Endothelial cell of umbilical vein (primary cell): ENCODE measurements at regions not wholly inside any gene's neighbourhood (a gene's known extent, or its start where the extent isn't known, plus 50 kb on each side); places are given as distances from the start of the nearest gene placed in this dataset.

Experiments
- BruUV-seq: library from RNA; stranded (reverse); fragments of 400-500 nt; replicated peaks from 2 replicates; lab custom pipeline; 2021; lab: Mats Ljungman, UMichigan
- CTCF ChIA-PET: fragments of 300-600, 350-600 bp; sonication (Branson Sonifier 250); formaldehyde crosslinking; loops from one replicate; lab custom pipeline; 2021; ENCODE audit warnings: antibody characterized with exemption, inconsistent platforms; lab: Charles Lee
- POLR2A ChIA-PET: fragments of 300-600, 350-600 bp; sonication (Branson Sonifier 250); formaldehyde crosslinking; loops from one replicate; lab custom pipeline; 2021; ENCODE audit warnings: antibody characterized with exemption, inconsistent platforms; lab: Charles Lee
- DNase-seq: peaks from one replicate; pipeline ENCODE4 v3.0.0-alpha.2; 2011; ENCODE audit warnings: low read depth, low spot score
- FAIRE-seq: peaks from 2 replicates; lab custom pipeline; 2011; peaks lifted over from hg19 to GRCh38; lab: Jason Lieb, UNC
- H2AFZ ChIP-seq: 2 replicates; pipeline ENCODE4 v1.6.0; 2012; ENCODE audit warnings: low read depth, low read length, control low read depth, inconsistent platforms
- H3K27ac ChIP-seq: 2 replicates; pipeline ENCODE4 v1.5.1; 2011; ENCODE audit warnings: low read depth, mild to moderate bottlenecking, control low read depth, low read length, moderate library complexity; ENCODE audit not compliant: insufficient read depth
- H3K27me3 ChIP-seq, 2 experiments: 2 replicates each; pipeline versions ENCODE4 v1.6.0 to v1.6.1; 2011; ENCODE audit warnings: low read length in 2 of 2, mixed read lengths in 1 of 2; ENCODE audit not compliant: control insufficient read depth in 2 of 2, insufficient read depth in 2 of 2
- H3K36me3 ChIP-seq, 2 experiments: 2 replicates in 1 of 2; 3 replicates in 1 of 2; pipeline ENCODE4 v1.5.1; 2011; ENCODE audit warnings: low read length in 2 of 2, mild to moderate bottlenecking in 1 of 2, moderate library complexity in 1 of 2; ENCODE audit not compliant: control insufficient read depth in 2 of 2, insufficient read depth in 2 of 2; ENCODE audit errors: extremely low read depth in 1 of 2
- H3K4me1 ChIP-seq: 3 replicates; pipeline ENCODE4 v1.5.1; 2011; ENCODE audit warnings: mild to moderate bottlenecking, low read length; ENCODE audit not compliant: control insufficient read depth, insufficient read depth; ENCODE audit errors: extremely low read depth
- H3K4me2 ChIP-seq: 2 replicates; pipeline ENCODE4 v1.6.1; 2011; ENCODE audit warnings: low read length, control low read depth, mixed read lengths; ENCODE audit not compliant: insufficient read depth
- H3K4me3 ChIP-seq, 3 experiments: fragments of 200-600 bp in 1 of 3; sonication (generic), shearing (Covaris generic) in 1 of 3; replicated peaks in 1 of 3; 2 replicates each; pipeline ENCODE4 v1.5.1; 2011 to 2016; ENCODE audit warnings: control low read depth in 3 of 3, low read length in 3 of 3, mild to moderate bottlenecking in 2 of 3, inconsistent platforms in 1 of 3, low read depth in 1 of 3, moderate library complexity in 1 of 3; ENCODE audit not compliant: insufficient read depth in 1 of 3
- H3K79me2 ChIP-seq: 2 replicates; pipeline ENCODE4 v1.6.0; 2012; ENCODE audit warnings: low read length, inconsistent platforms; ENCODE audit not compliant: control insufficient read depth, insufficient read depth
- H3K9ac ChIP-seq: replicated peaks from 2 replicates; pipeline ENCODE3; 2011; ENCODE audit warnings: low read length, control low read depth; ENCODE audit not compliant: insufficient read depth; ENCODE audit errors: extremely low read depth
- H3K9me1 ChIP-seq: replicated peaks from 3 replicates; pipeline ENCODE4 v1.6.0; 2011; ENCODE audit warnings: mild to moderate bottlenecking, low read length; ENCODE audit not compliant: control insufficient read depth, insufficient read depth; ENCODE audit errors: extremely low read depth
- H3K9me3 ChIP-seq: replicated peaks from 2 replicates; pipeline ENCODE4 v1.5.1; 2012; ENCODE audit warnings: low read length, inconsistent platforms; ENCODE audit not compliant: control insufficient read depth, insufficient read depth
- H4K20me1 ChIP-seq: replicated peaks from 2 replicates; pipeline ENCODE3; 2011; ENCODE audit warnings: mild to moderate bottlenecking, low read length; ENCODE audit not compliant: control insufficient read depth, insufficient read depth; ENCODE audit errors: extremely low read depth
- CTCF ChIP-seq, 2 donors: IDR thresholded peaks; 1 replicate in 1 of 2; 2 replicates in 1 of 2; pipeline ENCODE4 v1.5.1; 2011; ENCODE audit warnings: low read length in 2 of 2, mild to moderate bottlenecking in 2 of 2, moderate library complexity in 2 of 2, control low read depth in 1 of 2, inconsistent platforms in 1 of 2, low read depth in 1 of 2; ENCODE audit not compliant: insufficient read depth in 1 of 2; ENCODE audit errors: extremely low read depth in 1 of 2
- FOS ChIP-seq: IDR thresholded peaks from 2 replicates; pipeline ENCODE4 v1.6.1; 2011; ENCODE audit warnings: mild to moderate bottlenecking, low read length, moderate library complexity, borderline replicate concordance; ENCODE audit not compliant: insufficient read depth
- GATA2 ChIP-seq: IDR thresholded peaks from 2 replicates; pipeline ENCODE4 v1.7.0; 2011; ENCODE audit warnings: low read depth, mild to moderate bottlenecking, moderate library complexity, mixed read lengths, low read length; ENCODE audit not compliant: insufficient read length, insufficient read depth
- JUN ChIP-seq: IDR thresholded peaks from 2 replicates; pipeline ENCODE4 v1.6.1; 2011; ENCODE audit warnings: borderline replicate concordance, low read depth; ENCODE audit not compliant: insufficient read length, insufficient read depth
- MYC ChIP-seq: IDR thresholded peaks from one replicate; pipeline ENCODE4 v1.6.1; 2011; ENCODE audit warnings: mild to moderate bottlenecking, low read depth, low read length
- POLR2A ChIP-seq: IDR thresholded peaks from 2 replicates; pipeline ENCODE4 v1.6.1; 2012; ENCODE audit warnings: low read depth, mild to moderate bottlenecking, control low read depth, low read length
- dilution Hi-C: fragments of 300-500 bp; cut with MboI; formaldehyde crosslinking; loops from one replicate; pipeline ENCODE4 v1.15.0; 2019; ENCODE audit warnings: low sequenced_read_pairs; ENCODE audit not compliant: extremely low pct_ligation_motif_present
- intact Hi-C: fragments of 100-400 bp; cut with micrococcal nuclease; formaldehyde crosslinking; loops from one replicate; pipeline ENCODE4 v1.10.0; 2022
- TF ChIP-seq, protein P1 (sequence below): IDR thresholded peaks from 2 replicates; pipeline ENCODE4 v1.6.1; 2011; ENCODE audit not compliant: insufficient read depth, insufficient read length

GRCh38 chr7:113730309-113730955, 188.4 kb downstream of the PPP1R3A start:
- Histone ChIP-seq H3K79me2 (no peaks in the 10 kb centered on the region), H3K27me3 (no peaks in the 10 kb centered on the region), H3K9me1 (no peaks in the 10 kb centered on the region), H3K4me3 (no peak overlapping the region), H3K9me3 (no peaks in the 10 kb centered on the region), H3K27ac (no peak overlapping the region), H3K4me1 (no peaks in the 10 kb centered on the region), H3K9ac (no peak overlapping the region), H2AFZ (peak overlapping the region; percentile 12), H3K4me2 (no peak overlapping the region), H3K36me3 (no peaks in the 10 kb centered on the region), H4K20me1 (no peaks in the 10 kb centered on the region)
- ChIA-PET POLR2A (no interaction called here), CTCF (no interaction called here)
- no TSS peak for BruUV-seq
- dilution Hi-C loops (no loop called here), intact Hi-C loops (no loop called here)
- TF ChIP-seq CTCF (IDR thresholded peaks at IDR 0.05; ENCODE audit: extremely low read depth in 1 of 2, insufficient read depth in 1 of 2, low read depth in 1 of 2, low read length in 2 of 2), result no peak
- TF ChIP-seq FOS, result peak; percentile 85
- DNase-seq, result peak; percentile 34
- FAIRE-seq, result no peak

- Histone ChIP-seq H2AFZ (no peak overlapping the region), H3K4me1 (no peaks in the 10 kb centered on the region), H3K9ac (no peak overlapping the region), H3K27me3 (no peaks in the 10 kb centered on the region), H3K4me2 (no peak overlapping the region), H3K36me3 (no peaks in the 10 kb centered on the region), H3K9me1 (no peaks in the 10 kb centered on the region), H3K27ac (no peak overlapping the region), H3K4me3 (no peak overlapping the region), H4K20me1 (no peaks in the 10 kb centered on the region), H3K9me3 (no peaks in the 10 kb centered on the region), H3K79me2 (no peaks in the 10 kb centered on the region)
- ChIA-PET POLR2A (no interaction called here), CTCF (interaction anchor here (1.5 to 3.7 kb wide), 2 partner anchors 17 to 25 kb away, joined by 5 to 14 read pairs; no protein-coding TSS in a partner anchor)
- BruUV-seq, result no TSS peak
- no peak for TF ChIP-seq MYC
- TF ChIP-seq CTCF (IDR thresholded peaks at IDR 0.05; ENCODE audit: extremely low read depth in 1 of 2, insufficient read depth in 1 of 2, low read depth in 1 of 2, low read length in 2 of 2), result no peak
- TF ChIP-seq, protein P1, sequence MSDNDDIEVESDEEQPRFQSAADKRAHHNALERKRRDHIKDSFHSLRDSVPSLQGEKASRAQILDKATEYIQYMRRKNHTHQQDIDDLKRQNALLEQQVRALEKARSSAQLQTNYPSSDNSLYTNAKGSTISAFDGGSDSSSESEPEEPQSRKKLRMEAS, result no peak
- no peak for TF ChIP-seq JUN
- no peak for TF ChIP-seq FOS
- no peak for TF ChIP-seq GATA2
- TF ChIP-seq POLR2A, result no peak
- DNase-seq (no peak), FAIRE-seq (no peak)
- dilution Hi-C loops, result no loop called here
- intact Hi-C loops, result no loop called here
Measured at GRCh38 chr7:113727486-113727885, 191.3 kb downstream of the PPP1R3A start.
